ENCODE measurements at regions not wholly inside any gene's neighbourhood (a gene's known extent, or its start where the extent isn't known, plus 50 kb on each side); places are given as distances from the start of the nearest gene placed in this dataset.

GRCh38 chr15:58332676-58333400, 99.0 kb upstream of the LIPC start:
- Histone ChIP-seq H3K36me3 (no peaks in the 10 kb centered on the region), H3K27ac (peak overlapping the region; percentile 73 to 89 (median 78)), H3K9me3 (no peaks in the 10 kb centered on the region), H3K4me3 (no peak overlapping the region), H3K4me1 (peaks cover 12 to 23% (median 22%) of the 10 kb centered on the region in 3 donors), H3K27me3 (peaks cover 0 to 4% (median 0%) of the 10 kb centered on the region in 4 donors)
- DNase-seq (peak in 2 of 6 donors; percentile 10 to 15), ATAC-seq (peak in 2 of 4 donors; percentile 16 to 44), FAIRE-seq (no peak)
- intact Hi-C loops (cut with DNase I), result no loop called here
- TF ChIP-seq CTCF (IDR thresholded peaks at IDR 0.05), result no peak

- no peak overlapping the region for H3K4me3 ChIP-seq
- no peak for FAIRE-seq
- peak in 1 of 6 donors; percentile 28 for DNase-seq
- no peaks in the 10 kb centered on the region for H3K27me3 ChIP-seq
- ATAC-seq, result no peak
- H3K4me1 ChIP-seq, result peaks cover 12 to 22% (median 20%) of the 10 kb centered on the region in 3 donors
- WGBS, 2 donors, result 81 to 87% methylated on average over 2 of the region's 2 CpGs
- no peak for TF ChIP-seq CTCF (IDR thresholded peaks at IDR 0.05)
- no peaks in the 10 kb centered on the region for H3K9me3 ChIP-seq
- intact Hi-C loops (cut with DNase I), result no loop called here
- no peaks in the 10 kb centered on the region for H3K36me3 ChIP-seq
- H3K27ac ChIP-seq, result no peak overlapping the region
Measured at GRCh38 chr15:58334803-58335202, 97.0 kb upstream of the LIPC start.

- intact Hi-C loops (cut with DNase I), result no loop called here
- no peak for ATAC-seq
Measured at GRCh38 chr15:58336161-58336560, 95.6 kb upstream of the LIPC start.

GRCh38 chr15:58340176-58340575, 91.6 kb upstream of the LIPC start:
- ATAC-seq, result no peak
- no peak for FAIRE-seq
- no peak for TF ChIP-seq CTCF (IDR thresholded peaks at IDR 0.05)
- 64 to 86% methylated on average over 3 of the region's 3 CpGs for WGBS, 2 donors
- no peaks in the 10 kb centered on the region for H3K9me3 ChIP-seq
- DNase-seq, result no peak
- H3K27me3 ChIP-seq, result no peaks in the 10 kb centered on the region
- no peaks in the 10 kb centered on the region for H3K36me3 ChIP-seq
- no peaks in the 10 kb centered on the region for H3K4me1 ChIP-seq
- no peak overlapping the region for H3K4me3 ChIP-seq
- intact Hi-C loops (cut with DNase I), result no loop called here
- no peak overlapping the region for H3K27ac ChIP-seq

More at GRCh38 chr15:58336161-58336560, 95.6 kb upstream of the LIPC start:
- Histone ChIP-seq H3K27me3 (no peaks in the 10 kb centered on the region), H3K4me1 (peaks cover 12 to 19% (median 14%) of the 10 kb centered on the region in 3 donors), H3K9me3 (no peaks in the 10 kb centered on the region), H3K27ac (no peak overlapping the region), H3K4me3 (no peak overlapping the region), H3K36me3 (no peaks in the 10 kb centered on the region)
- no peak for DNase-seq
- 74 to 81% methylated on average over 3 of the region's 3 CpGs for WGBS, 2 donors
- FAIRE-seq, result no peak
- TF ChIP-seq CTCF (IDR thresholded peaks at IDR 0.05), result no peak

GRCh38 chr15:58342508-58342907, 89.3 kb upstream of the LIPC start:
- H3K4me3 ChIP-seq, result no peak overlapping the region
- H3K4me1 ChIP-seq, result no peaks in the 10 kb centered on the region
- TF ChIP-seq CTCF (IDR thresholded peaks at IDR 0.05), result no peak
- H3K36me3 ChIP-seq, result no peaks in the 10 kb centered on the region
- WGBS, 2 donors, result 69 to 71% methylated on average over 6 of the region's 6 CpGs
- no peak for FAIRE-seq
- DNase-seq, result no peak
- H3K27me3 ChIP-seq, result no peaks in the 10 kb centered on the region
- H3K27ac ChIP-seq, result no peak overlapping the region
- H3K9me3 ChIP-seq, result no peaks in the 10 kb centered on the region
- intact Hi-C loops (cut with DNase I), result no loop called here
- ATAC-seq, result no peak
